A549 (cell line): ENCODE measurements at regions not wholly inside any gene's neighbourhood (a gene's known extent, or its start where the extent isn't known, plus 50 kb on each side); places are given as distances from the start of the nearest gene placed in this dataset.

Experiments used
- CTCF ChIP-seq: fragments of >200 bp; sonication (Bioruptor Twin); formaldehyde crosslinking; IDR thresholded peaks from 3 replicates; pipeline ENCODE4 v1.5.1; 2016
- HOXA7 ChIP-seq: fragments of 250-450 bp; sonication (Bioruptor Pico); IDR thresholded peaks from 2 replicates; pipeline ENCODE4 v1.5.0; 2020; ENCODE audit warnings: mild to moderate bottlenecking, moderate library complexity
- JUN ChIP-seq, 2 experiments: fragments of >200 bp; sonication (Bioruptor Twin); formaldehyde crosslinking; IDR thresholded peaks; 2 replicates in 1 of 2; 3 replicates in 1 of 2; pipeline ENCODE4 v1.6.1; 2016 to 2017
- POLR2AphosphoS2 ChIP-seq: conservative IDR thresholded peaks from 2 replicates; pipeline ENCODE4 v1.6.1; 2012; ENCODE audit warnings: low read length, improper control_type of control experiment, inconsistent platforms
- RAD21 ChIP-seq, 2 experiments: fragments of >200 bp in 1 of 2; sonication (Bioruptor Twin) in 1 of 2; formaldehyde crosslinking in 1 of 2; IDR thresholded peaks in 1 of 2; conservative IDR thresholded peaks in 1 of 2; 2 replicates in 1 of 2; 3 replicates in 1 of 2; pipeline ENCODE4 v1.6.1; 2012 to 2018; ENCODE audit warnings: inconsistent platforms in 1 of 2
- REST ChIP-seq: fragments of 200-600 bp; sonication (generic); IDR thresholded peaks from 2 replicates; pipeline ENCODE4 v1.6.1; 2016; ENCODE audit warnings: antibody characterized with exemption, mild to moderate bottlenecking, moderate library complexity

- TF ChIP-seq JUN (IDR thresholded peaks at IDR 0.05) (no peak), HOXA7 (CRISPR knock-in tag) (no peak), POLR2AphosphoS2 (no peak), REST (no peak), CTCF (no peak), RAD21 (conservative IDR thresholded peaks at IDR 0.05 in 1 of 2, IDR thresholded peaks at IDR 0.05 in 1 of 2) (no peak)
These were observed 95.0 kb upstream of the KLF12 start for GRCh38 chr13:74229242-74229641.
